ENCODE measurements at regions not wholly inside any gene's neighbourhood (a gene's known extent, or its start where the extent isn't known, plus 50 kb on each side); places are given as distances from the start of the nearest gene placed in this dataset.

DNA sequence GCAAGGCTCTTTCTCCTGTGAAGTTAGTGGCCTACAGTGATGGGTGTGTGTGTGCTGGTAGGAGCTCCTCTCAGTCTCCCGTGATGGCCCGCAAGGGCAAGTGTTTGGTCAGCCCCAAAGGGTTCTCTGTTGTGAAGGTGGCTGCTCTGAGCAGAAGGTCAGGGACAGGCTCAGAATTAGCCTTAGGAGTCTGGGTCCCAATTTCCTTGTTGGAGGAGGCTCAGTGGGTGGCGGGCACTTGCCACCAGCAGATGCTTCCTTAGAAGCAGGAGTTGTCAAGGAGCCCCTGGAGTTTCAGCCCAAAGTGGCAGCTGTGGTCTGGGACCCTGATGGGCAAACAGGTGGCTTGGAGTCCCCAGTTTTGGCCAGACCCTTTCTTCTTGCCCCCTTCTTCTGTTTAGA lies 154.4 kb downstream of the MACROH2A1 start (continued):
- TF ChIP-seq EP300 (IDR thresholded peaks at IDR 0.05; ENCODE audit: borderline replicate concordance in 1 of 2, low read depth in 1 of 2, low read length in 1 of 2) (no peak), RXRA (IDR thresholded peaks at IDR 0.05; ENCODE audit: borderline replicate concordance, low read depth) (no peak)
- TF ChIP-seq, protein P1, sequence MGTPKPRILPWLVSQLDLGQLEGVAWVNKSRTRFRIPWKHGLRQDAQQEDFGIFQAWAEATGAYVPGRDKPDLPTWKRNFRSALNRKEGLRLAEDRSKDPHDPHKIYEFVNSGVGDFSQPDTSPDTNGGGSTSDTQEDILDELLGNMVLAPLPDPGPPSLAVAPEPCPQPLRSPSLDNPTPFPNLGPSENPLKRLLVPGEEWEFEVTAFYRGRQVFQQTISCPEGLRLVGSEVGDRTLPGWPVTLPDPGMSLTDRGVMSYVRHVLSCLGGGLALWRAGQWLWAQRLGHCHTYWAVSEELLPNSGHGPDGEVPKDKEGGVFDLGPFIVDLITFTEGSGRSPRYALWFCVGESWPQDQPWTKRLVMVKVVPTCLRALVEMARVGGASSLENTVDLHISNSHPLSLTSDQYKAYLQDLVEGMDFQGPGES (IDR thresholded peaks at IDR 0.05; ENCODE audit: low read depth, low read length): no peak

DNA sequence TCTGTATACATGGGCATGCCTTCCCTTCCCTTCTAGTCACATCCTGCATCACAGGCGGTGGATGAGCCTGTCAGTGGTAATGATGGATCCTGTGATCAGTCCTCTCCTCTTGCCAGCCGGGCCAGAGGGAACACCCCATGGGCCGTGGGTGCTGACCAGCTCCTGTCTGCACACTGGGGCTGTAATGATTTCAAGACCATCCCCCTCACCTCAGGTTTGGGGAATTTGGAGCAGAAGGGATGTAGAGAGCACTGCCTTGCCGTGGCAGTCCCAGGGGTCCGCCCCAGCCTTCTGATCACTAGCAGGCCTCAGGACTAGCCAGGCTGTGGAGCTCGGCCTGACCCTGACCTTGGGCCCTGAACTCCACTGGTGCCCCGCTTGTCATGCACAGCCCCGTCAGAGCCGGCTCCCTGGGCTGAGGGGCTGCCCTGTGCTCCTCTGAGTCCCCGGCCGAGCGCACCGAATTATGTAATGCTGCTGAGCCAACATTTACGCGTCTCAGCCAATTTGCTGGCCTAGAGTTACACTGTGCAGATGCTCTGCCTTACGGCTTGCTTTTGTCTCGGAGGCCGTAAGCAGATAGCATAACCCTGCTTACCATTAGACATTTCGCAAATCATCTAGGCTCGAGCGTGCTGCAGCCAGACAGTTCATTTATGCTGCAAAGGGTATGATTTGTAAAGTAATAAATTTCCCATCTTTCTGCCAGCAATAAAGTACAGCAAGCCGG lies 155.3 kb downstream of the MACROH2A1 start:
- ChIA-PET CTCF (interaction anchor here (1.0 to 1.8 kb wide), 5 partner anchors 9 to 88 kb away, joined by 3 to 4 read pairs (median 3); no protein-coding TSS in a partner anchor), POLR2A (interaction anchor here (2.4 kb wide), 1 partner anchor 9 kb away, joined by 7 read pairs; no protein-coding TSS in a partner anchor)
- H3K27me3 ChIP-seq (ENCODE audit: insufficient read depth): no peaks in the 10 kb centered on the region
- H3K9ac ChIP-seq: no peak overlapping the region
- no peak overlapping the region for H3K4me3 ChIP-seq (ENCODE audit: low read depth in 2 of 2, low read length in 1 of 2)
- 37% methylated on average over 17 of the region's 22 CpGs for WGBS (ENCODE audit: low lambda C conversion rate)
- H4K20me1 ChIP-seq (ENCODE audit: insufficient read depth): no peaks in the 10 kb centered on the region
- no peaks in the 10 kb centered on the region for H3K79me2 ChIP-seq (ENCODE audit: insufficient read depth)
- TF ChIP-seq, protein P2, sequence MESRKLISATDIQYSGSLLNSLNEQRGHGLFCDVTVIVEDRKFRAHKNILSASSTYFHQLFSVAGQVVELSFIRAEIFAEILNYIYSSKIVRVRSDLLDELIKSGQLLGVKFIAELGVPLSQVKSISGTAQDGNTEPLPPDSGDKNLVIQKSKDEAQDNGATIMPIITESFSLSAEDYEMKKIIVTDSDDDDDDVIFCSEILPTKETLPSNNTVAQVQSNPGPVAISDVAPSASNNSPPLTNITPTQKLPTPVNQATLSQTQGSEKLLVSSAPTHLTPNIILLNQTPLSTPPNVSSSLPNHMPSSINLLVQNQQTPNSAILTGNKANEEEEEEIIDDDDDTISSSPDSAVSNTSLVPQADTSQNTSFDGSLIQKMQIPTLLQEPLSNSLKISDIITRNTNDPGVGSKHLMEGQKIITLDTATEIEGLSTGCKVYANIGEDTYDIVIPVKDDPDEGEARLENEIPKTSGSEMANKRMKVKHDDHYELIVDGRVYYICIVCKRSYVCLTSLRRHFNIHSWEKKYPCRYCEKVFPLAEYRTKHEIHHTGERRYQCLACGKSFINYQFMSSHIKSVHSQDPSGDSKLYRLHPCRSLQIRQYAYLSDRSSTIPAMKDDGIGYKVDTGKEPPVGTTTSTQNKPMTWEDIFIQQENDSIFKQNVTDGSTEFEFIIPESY (IDR thresholded peaks at IDR 0.05; ENCODE audit: borderline replicate concordance, low read depth): peak; percentile 35; the same call in 1 of the 2 replicates
- TF ChIP-seq FOSL2 (IDR thresholded peaks at IDR 0.05; ENCODE audit: borderline replicate concordance, low read depth) (peak; percentile 32; the same call in 1 of the 2 replicates), MXI1 (IDR thresholded peaks at IDR 0.05; ENCODE audit: low read depth, low read length) (peak; percentile 75), RXRA (IDR thresholded peaks at IDR 0.05; ENCODE audit: borderline replicate concordance, low read depth) (peak; percentile 53; the same call in 1 of the 2 replicates), FOXM1 (IDR thresholded peaks at IDR 0.05; ENCODE audit: low read depth) (no peak), FOXJ3 (CRISPR knock-in tag; IDR thresholded peaks at IDR 0.05) (peak; percentile 81), GATA2 (CRISPR knock-in tag; IDR thresholded peaks at IDR 0.05) (peak; percentile 75), JUND (IDR thresholded peaks at IDR 0.05) (peak; percentile 69), EZH2phosphoT487 (IDR thresholded peaks at IDR 0.05; ENCODE audit: borderline replicate concordance, low read depth) (no peak), RFX5 (IDR thresholded peaks at IDR 0.05; ENCODE audit: low read length) (no peak), TCF12 (IDR thresholded peaks at IDR 0.05) (peak; percentile 98), TEAD4 (IDR thresholded peaks at IDR 0.05; ENCODE audit: borderline replicate concordance, insufficient read depth) (peak; percentile 49; the same call in 1 of the 2 replicates), RCOR1 (IDR thresholded peaks at IDR 0.05; ENCODE audit: low read length) (peak; percentile 85), NFIC (IDR thresholded peaks at IDR 0.05; ENCODE audit: borderline replicate concordance) (peak; percentile 67; the same call in 1 of the 2 replicates), POLR2AphosphoS5 (IDR thresholded peaks at IDR 0.05; ENCODE audit: low read depth, low read length) (peak; percentile 83), YY1 (IDR thresholded peaks at IDR 0.05; ENCODE audit: low read depth) (no peak), NRF1 (IDR thresholded peaks at IDR 0.05; ENCODE audit: low read depth, low read length) (no peak), EP300 (IDR thresholded peaks at IDR 0.05; ENCODE audit: borderline replicate concordance in 1 of 2, low read depth in 1 of 2, low read length in 1 of 2) (peak; percentile 84 to 94), ELF1 (IDR thresholded peaks at IDR 0.05) (no peak), CHD2 (IDR thresholded peaks at IDR 0.05; ENCODE audit: low read length, partially characterized antibody) (peak; percentile 88), SIN3A (IDR thresholded peaks at IDR 0.05; ENCODE audit: borderline replicate concordance, low read depth, low read length) (0 out of 2 replicates have a peak, but pooled peaks have one; percentile 26)
- TF ChIP-seq, protein P3, sequence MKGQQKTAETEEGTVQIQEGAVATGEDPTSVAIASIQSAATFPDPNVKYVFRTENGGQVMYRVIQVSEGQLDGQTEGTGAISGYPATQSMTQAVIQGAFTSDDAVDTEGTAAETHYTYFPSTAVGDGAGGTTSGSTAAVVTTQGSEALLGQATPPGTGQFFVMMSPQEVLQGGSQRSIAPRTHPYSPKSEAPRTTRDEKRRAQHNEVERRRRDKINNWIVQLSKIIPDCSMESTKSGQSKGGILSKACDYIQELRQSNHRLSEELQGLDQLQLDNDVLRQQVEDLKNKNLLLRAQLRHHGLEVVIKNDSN (IDR thresholded peaks at IDR 0.05; ENCODE audit: borderline replicate concordance, low read depth): no peak
- TF ChIP-seq, protein P4, sequence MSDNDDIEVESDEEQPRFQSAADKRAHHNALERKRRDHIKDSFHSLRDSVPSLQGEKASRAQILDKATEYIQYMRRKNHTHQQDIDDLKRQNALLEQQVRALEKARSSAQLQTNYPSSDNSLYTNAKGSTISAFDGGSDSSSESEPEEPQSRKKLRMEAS (IDR thresholded peaks at IDR 0.05; ENCODE audit: low read depth): peak; percentile 80
- TF ChIP-seq, protein P5, sequence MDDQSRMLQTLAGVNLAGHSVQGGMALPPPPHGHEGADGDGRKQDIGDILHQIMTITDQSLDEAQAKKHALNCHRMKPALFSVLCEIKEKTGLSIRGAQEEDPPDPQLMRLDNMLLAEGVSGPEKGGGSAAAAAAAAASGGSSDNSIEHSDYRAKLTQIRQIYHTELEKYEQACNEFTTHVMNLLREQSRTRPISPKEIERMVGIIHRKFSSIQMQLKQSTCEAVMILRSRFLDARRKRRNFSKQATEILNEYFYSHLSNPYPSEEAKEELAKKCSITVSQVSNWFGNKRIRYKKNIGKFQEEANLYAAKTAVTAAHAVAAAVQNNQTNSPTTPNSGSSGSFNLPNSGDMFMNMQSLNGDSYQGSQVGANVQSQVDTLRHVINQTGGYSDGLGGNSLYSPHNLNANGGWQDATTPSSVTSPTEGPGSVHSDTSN (IDR thresholded peaks at IDR 0.05): peak; percentile 94
- H3K9me2 ChIP-seq: no peaks in the 10 kb centered on the region
- H3F3A ChIP-seq (replicated peaks; ENCODE audit: insufficient read depth): peaks cover 19% of the 10 kb centered on the region
- peak overlapping the region; percentile 18 to 97; a peak in 3 of 4 replicates for H3K27ac ChIP-seq (ENCODE audit: low read depth in 2 of 2, low read length in 1 of 2)
- DNase-seq: peak; percentile 85
- H3K4me1 ChIP-seq (ENCODE audit: control insufficient read depth in 1 of 2, insufficient read depth in 2 of 2, low read depth in 1 of 2, low read length in 1 of 2): peaks cover 45 to 70% of the 10 kb centered on the region in 2 experiments
- no peak overlapping the region for H3K4me2 ChIP-seq
- H2AFZ ChIP-seq (ENCODE audit: low read depth): no peak overlapping the region
- no peaks in the 10 kb centered on the region for H3K9me3 ChIP-seq
- H3K36me3 ChIP-seq (replicated peaks in 1 of 2; ENCODE audit: control insufficient read depth in 1 of 2, insufficient read depth in 2 of 2, low read length in 1 of 2): no peaks in the 10 kb centered on the region
